Psoas muscle (tissue), 7 donors: ENCODE measurements at regions not wholly inside any gene's neighbourhood (a gene's known extent, or its start where the extent isn't known, plus 50 kb on each side); places are given as distances from the start of the nearest gene placed in this dataset.

Source experiments
- ATAC-seq, 4 donors: fragments of 200-7000 bp; cut with Tn5 transposase; one replicate each; pipeline ENCODE4 v1.9.1; 2020; ENCODE audit warnings: moderate library complexity in 3 of 4, mild to moderate bottlenecking in 2 of 4
- DNase-seq, 2 donors: peaks; one replicate each; pipeline ENCODE4 v3.0.0-alpha.2; 2020
- H3K27ac ChIP-seq: fragments of 200-600 bp; one replicate; pipeline ENCODE4 v1.8.0; 2022
- H3K27me3 ChIP-seq, 3 donors: fragments of 200-600 bp in 1 of 3; one replicate each; pipeline versions ENCODE4 v1.6.1 to v1.8.0; 2013 to 2022; ENCODE audit warnings: low read length in 2 of 3, mild to moderate bottlenecking in 2 of 3, moderate library complexity in 1 of 3; ENCODE audit not compliant: insufficient read depth in 3 of 3
- H3K36me3 ChIP-seq, 2 donors: fragments of 200-600 bp in 1 of 2; one replicate each; pipeline versions ENCODE4 v1.6.1 to v1.8.0; 2013 to 2022; ENCODE audit warnings: low read depth in 1 of 2, mild to moderate bottlenecking in 1 of 2, moderate library complexity in 1 of 2; ENCODE audit not compliant: insufficient read depth in 1 of 2
- H3K4me1 ChIP-seq: fragments of 200-600 bp; one replicate; pipeline ENCODE4 v1.8.0; 2022
- H3K4me3 ChIP-seq: fragments of 200-600 bp; one replicate; pipeline ENCODE4 v1.8.0; 2022; ENCODE audit warnings: mild to moderate bottlenecking
- H3K9me3 ChIP-seq: fragments of 200-600 bp; one replicate; pipeline ENCODE4 v1.8.0; 2022
- WGBS, 3 donors: extraction: QIAGEN DNeasy Blood & Tissue Kit; methylation state at CpG; one replicate each; pipeline versions ENCODE4 v1.1.6 to v1.1.7; 2013; 5-methylcytosine and 5-hydroxymethylcytosine counted together
- intact Hi-C, 2 donors: fragments of 100-400 bp; cut with DNase I; formaldehyde crosslinking; loops; one replicate each; pipeline versions ENCODE4 v1.11.0 to v1.14.2; 2022
- TF ChIP-seq, protein P1 (sequence below): fragments of 200-600 bp; IDR thresholded peaks from one replicate; pipeline ENCODE4 v1.8.0; 2022; ENCODE audit warnings: antibody characterized with exemption
- donor health status: healthy with polysubstance abuse.
- donor health status: DM: no; HTN: no; CAD: no; lungs with moderate emphysema.
- donor health status: Bipolar disorder and iron deficiency.
- donor health status: healthy.
- donor health status: DM: yes; HTN: yes; CAD: no.
- donor health status: DM: no; HTN: no; CAD: no.
- donor health status: DM: yes; HTN: yes; CAD: no.

DNA sequence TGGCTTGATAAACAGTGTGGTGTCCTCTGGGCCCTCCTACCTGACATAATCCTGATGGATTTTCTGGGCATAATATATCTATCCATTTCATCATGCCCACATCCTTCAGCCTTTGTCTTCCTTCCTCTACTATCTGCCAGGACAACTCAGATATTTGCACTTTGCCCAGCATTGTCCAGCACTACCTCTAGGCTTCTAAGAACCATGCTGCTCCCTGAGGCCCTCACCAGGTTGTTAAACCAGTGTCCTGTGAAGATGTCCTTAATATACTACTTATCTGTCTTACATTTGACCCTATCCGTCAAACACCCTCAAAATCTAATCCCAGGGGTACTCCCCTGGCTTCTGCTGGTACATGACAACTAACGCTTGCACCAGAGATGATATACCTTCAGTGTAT, 58.2 kb upstream of the MAML3 start:
- TF ChIP-seq, protein P1, sequence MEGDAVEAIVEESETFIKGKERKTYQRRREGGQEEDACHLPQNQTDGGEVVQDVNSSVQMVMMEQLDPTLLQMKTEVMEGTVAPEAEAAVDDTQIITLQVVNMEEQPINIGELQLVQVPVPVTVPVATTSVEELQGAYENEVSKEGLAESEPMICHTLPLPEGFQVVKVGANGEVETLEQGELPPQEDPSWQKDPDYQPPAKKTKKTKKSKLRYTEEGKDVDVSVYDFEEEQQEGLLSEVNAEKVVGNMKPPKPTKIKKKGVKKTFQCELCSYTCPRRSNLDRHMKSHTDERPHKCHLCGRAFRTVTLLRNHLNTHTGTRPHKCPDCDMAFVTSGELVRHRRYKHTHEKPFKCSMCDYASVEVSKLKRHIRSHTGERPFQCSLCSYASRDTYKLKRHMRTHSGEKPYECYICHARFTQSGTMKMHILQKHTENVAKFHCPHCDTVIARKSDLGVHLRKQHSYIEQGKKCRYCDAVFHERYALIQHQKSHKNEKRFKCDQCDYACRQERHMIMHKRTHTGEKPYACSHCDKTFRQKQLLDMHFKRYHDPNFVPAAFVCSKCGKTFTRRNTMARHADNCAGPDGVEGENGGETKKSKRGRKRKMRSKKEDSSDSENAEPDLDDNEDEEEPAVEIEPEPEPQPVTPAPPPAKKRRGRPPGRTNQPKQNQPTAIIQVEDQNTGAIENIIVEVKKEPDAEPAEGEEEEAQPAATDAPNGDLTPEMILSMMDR: no peak
- H3K4me1 ChIP-seq: no peaks in the 10 kb centered on the region
- ATAC-seq: no peak
- no peaks in the 10 kb centered on the region for H3K27me3 ChIP-seq
- H3K27ac ChIP-seq: no peak overlapping the region
- no peaks in the 10 kb centered on the region for H3K36me3 ChIP-seq
- H3K4me3 ChIP-seq: no peak overlapping the region
- H3K9me3 ChIP-seq: no peaks in the 10 kb centered on the region
- WGBS, 3 donors: 95 to 100% (median 97%) methylated on average over 2 of the region's 2 CpGs
- intact Hi-C loops: no loop called here
- no peak for DNase-seq

- intact Hi-C loops: no loop called here
- Histone ChIP-seq H3K27ac (no peak overlapping the region), H3K4me1 (no peaks in the 10 kb centered on the region), H3K27me3 (no peaks in the 10 kb centered on the region), H3K36me3 (no peaks in the 10 kb centered on the region), H3K4me3 (no peak overlapping the region), H3K9me3 (no peaks in the 10 kb centered on the region)
- 66 to 70% (median 70%) methylated on average over 2 of the region's 2 CpGs for WGBS, 3 donors
- TF ChIP-seq, protein P1: no peak
- no peak for ATAC-seq
- DNase-seq: no peak
These were observed 57.7 kb upstream of the MAML3 start for GRCh38 chr4:140211693-140212092.

DNA sequence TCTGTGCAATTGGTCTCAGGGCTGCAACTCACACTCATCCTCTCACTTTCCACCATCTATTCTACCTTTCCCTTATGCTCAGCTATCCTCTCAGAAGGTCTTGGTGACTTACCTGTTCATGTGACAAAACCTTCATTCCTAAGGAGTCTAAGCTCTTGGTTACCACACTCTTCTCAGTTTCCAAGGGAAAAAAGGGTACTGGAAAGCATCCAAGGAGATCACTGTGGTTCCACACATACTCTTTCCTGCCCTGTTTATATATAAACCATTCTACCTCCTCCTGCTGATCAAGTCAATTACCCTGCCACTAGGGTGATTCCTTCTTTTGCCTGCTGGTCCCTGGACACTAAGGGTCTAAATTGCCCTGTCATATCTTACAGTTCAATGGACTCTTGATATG, 57.2 kb upstream of the MAML3 start:
- H3K27ac ChIP-seq: no peak overlapping the region
- no peaks in the 10 kb centered on the region for H3K4me1 ChIP-seq
- no peak overlapping the region for H3K4me3 ChIP-seq
- TF ChIP-seq, protein P1: no peak
- no peaks in the 10 kb centered on the region for H3K9me3 ChIP-seq
- intact Hi-C loops: no loop called here
- DNase-seq: no peak
- no peaks in the 10 kb centered on the region for H3K27me3 ChIP-seq
- H3K36me3 ChIP-seq: no peaks in the 10 kb centered on the region
- ATAC-seq: no peak

DNA sequence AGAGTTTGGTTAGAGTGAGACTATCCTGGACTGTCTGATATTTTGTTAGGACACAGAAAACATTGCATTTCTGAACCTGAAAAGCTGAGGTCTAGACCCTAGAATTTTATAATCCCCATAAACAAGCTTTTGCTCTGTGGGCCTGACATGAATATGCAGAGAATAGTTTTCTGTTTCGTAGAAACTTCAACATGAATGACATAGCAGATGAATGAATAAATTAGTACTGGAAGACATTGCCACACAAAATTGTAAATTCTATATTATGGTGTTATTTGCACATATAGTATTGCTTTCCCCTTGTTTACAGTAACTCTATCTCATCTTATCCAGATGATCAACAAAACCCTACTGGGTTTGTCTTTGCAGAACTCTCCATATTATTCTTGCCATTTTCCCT, 54.9 kb upstream of the MAML3 start:
- H3K27ac ChIP-seq: no peak overlapping the region
- 84 to 96% (median 92%) methylated on average over 1 of the region's 1 CpG for WGBS, 3 donors
- intact Hi-C loops: no loop called here
- TF ChIP-seq, protein P1: no peak
- no peak for ATAC-seq
- no peaks in the 10 kb centered on the region for H3K36me3 ChIP-seq
- no peaks in the 10 kb centered on the region for H3K4me1 ChIP-seq
- no peaks in the 10 kb centered on the region for H3K27me3 ChIP-seq
- no peaks in the 10 kb centered on the region for H3K9me3 ChIP-seq
- no peak overlapping the region for H3K4me3 ChIP-seq
- DNase-seq: no peak
